GM12878 (cell line): ENCODE measurements at regions not wholly inside any gene's neighbourhood (a gene's known extent, or its start where the extent isn't known, plus 50 kb on each side); places are given as distances from the start of the nearest gene placed in this dataset.

Experiments used
- ATAC-seq: fragments of 200-7000 bp; cut with Tn5 transposase; 3 replicates; pipeline ENCODE4 v1.9.1; 2020; ENCODE audit warnings: mild to moderate bottlenecking, moderate library complexity
- BruUV-seq: library from RNA; stranded (reverse); fragments of 400-500 nt; replicated peaks from 2 replicates; lab custom pipeline; 2021; lab: Mats Ljungman, UMichigan
- CTCF ChIA-PET: fragments of 300-600 bp; sonication (Branson Sonifier 250); formaldehyde crosslinking; extraction: SDS; loops from one replicate; lab custom pipeline; 2021; ENCODE audit warnings: inconsistent platforms; lab: Yijun Ruan, JAX
- POLR2A ChIA-PET: fragments of 350-600 bp; formaldehyde crosslinking; extraction: SDS; loops from one replicate; lab custom pipeline; 2021; ENCODE audit warnings: inconsistent platforms; lab: Charles Lee
- RAD21 ChIA-PET: fragments of 300-600 bp; sonication (Branson Sonifier 250); formaldehyde crosslinking; loops from one replicate; lab custom pipeline; 2023; ENCODE audit warnings: antibody characterized with exemption; ENCODE audit not compliant: unreplicated experiment; lab: Charles Lee
- SMC1A ChIA-PET: fragments of 300-600 bp; sonication (Branson Sonifier 250); formaldehyde crosslinking; loops from one replicate; lab custom pipeline; 2023; ENCODE audit not compliant: unreplicated experiment, uncharacterized antibody; lab: Charles Lee
- DNase-seq: peaks from one replicate; pipeline ENCODE4 v3.0.0-alpha.2; 2011; ENCODE audit warnings: low read depth, low spot score
- FAIRE-seq: peaks from 3 replicates; lab custom pipeline; 2011; peaks lifted over from hg19 to GRCh38; lab: Jason Lieb, UNC
- H2AFZ ChIP-seq: 2 replicates; pipeline ENCODE4 v1.6.0; 2011; ENCODE audit warnings: low read depth, low read length, control low read depth; ENCODE audit not compliant: control insufficient read depth
- H3K27ac ChIP-seq: 2 replicates; pipeline ENCODE4 v1.5.1; 2011; ENCODE audit warnings: control low read depth; ENCODE audit not compliant: control insufficient read depth, insufficient read depth
- H3K27me3 ChIP-seq, 2 experiments: replicated peaks in 1 of 2; 2 replicates each; pipeline versions ENCODE4 v1.6.0 to v1.6.1; 2011; ENCODE audit warnings: low read length in 1 of 2; ENCODE audit not compliant: control insufficient read depth in 2 of 2, insufficient read depth in 2 of 2
- H3K36me3 ChIP-seq, 2 experiments: 2 replicates each; pipeline ENCODE4 v1.5.1; 2011; ENCODE audit warnings: low read length in 1 of 2; ENCODE audit not compliant: control insufficient read depth in 2 of 2, insufficient read depth in 2 of 2
- H3K4me1 ChIP-seq: 2 replicates; pipeline ENCODE4 v1.6.1; 2011; ENCODE audit warnings: mild to moderate bottlenecking, low read length, moderate library complexity, mixed read lengths; ENCODE audit not compliant: control insufficient read depth, insufficient read depth
- H3K4me2 ChIP-seq: 2 replicates; pipeline ENCODE4 v1.6.0; 2011; ENCODE audit warnings: control low read depth; ENCODE audit not compliant: control insufficient read depth, insufficient read depth
- H3K4me3 ChIP-seq: fragments of 200-600 bp; sonication (generic); 2 replicates; pipeline ENCODE4 v1.5.1; 2016
- H3K79me2 ChIP-seq: 2 replicates; pipeline ENCODE4 v1.6.0; 2011; ENCODE audit warnings: low read length; ENCODE audit not compliant: control insufficient read depth, insufficient read depth
- H3K9ac ChIP-seq: 2 replicates; pipeline ENCODE4 v1.8.0; 2011; ENCODE audit warnings: low read length, control low read depth, mixed read lengths; ENCODE audit not compliant: control insufficient read depth, insufficient read depth
- H3K9me3 ChIP-seq: replicated peaks from 3 replicates; pipeline ENCODE4 v1.5.1; 2011; ENCODE audit warnings: mild to moderate bottlenecking, low read length; ENCODE audit not compliant: control insufficient read depth, insufficient read depth
- H4K20me1 ChIP-seq: 2 replicates; pipeline ENCODE4 v1.6.0; 2011; ENCODE audit not compliant: control insufficient read depth, insufficient read depth
- BCLAF1 ChIP-seq: fragments of 450-650 bp; IDR thresholded peaks from 2 replicates; pipeline ENCODE4 v1.6.1; 2017; ENCODE audit warnings: antibody characterized with exemption, mild to moderate bottlenecking, moderate library complexity
- GABPA ChIP-seq: IDR thresholded peaks from 2 replicates; pipeline ENCODE4 v1.6.1; 2014; ENCODE audit warnings: antibody characterized with exemption, low read depth, mild to moderate bottlenecking, inconsistent platforms
- MEF2B ChIP-seq: fragments of 450-650 bp; IDR thresholded peaks from 2 replicates; pipeline ENCODE4 v1.6.1; 2018; ENCODE audit warnings: mild to moderate bottlenecking, moderate library complexity; ENCODE audit not compliant: partially characterized antibody, poor library complexity, severe bottlenecking
- STAT3 ChIP-seq: IDR thresholded peaks from 2 replicates; pipeline ENCODE4 v1.6.1; 2011; ENCODE audit warnings: low read depth, low read length, improper control_type of control experiment
- WGBS: methylation state at CpG from one replicate; pipeline ENCODE4 v1.1.6; 2016; ENCODE audit warnings: low lambda C conversion rate; ENCODE audit not compliant: insufficient replicate concordance, insufficient coverage; ENCODE audit errors: missing lambda C conversion rate; 5-methylcytosine and 5-hydroxymethylcytosine counted together
- in situ Hi-C: fragments of 300-500 bp; cut with MboI; formaldehyde crosslinking; loops from 9 replicates; pipeline ENCODE4 v1.14.3; 2018; ENCODE audit warnings: mixed read lengths
- intact Hi-C: fragments of 100-400 bp; cut with micrococcal nuclease; formaldehyde crosslinking; loops from one replicate; pipeline ENCODE4 v1.14.2; 2022; ENCODE audit not compliant: unreplicated experiment
- TF ChIP-seq, protein P1 (sequence below), 3 experiments: IDR thresholded peaks in 2 of 3; conservative IDR thresholded peaks in 1 of 3; 2 replicates each; pipeline ENCODE4 v1.5.1; 2011; ENCODE audit warnings: low read depth in 3 of 3, low read length in 3 of 3, mild to moderate bottlenecking in 3 of 3, control low read depth in 2 of 3, moderate library complexity in 2 of 3, inconsistent platforms in 1 of 3, mixed read lengths in 1 of 3; ENCODE audit not compliant: control insufficient read depth in 2 of 3, insufficient read depth in 1 of 3; ENCODE audit errors: extremely low read depth in 1 of 3
- TF ChIP-seq, protein P2 (sequence below): fragments of 450-650 bp; IDR thresholded peaks from 2 replicates; pipeline ENCODE4 v1.6.1; 2017; ENCODE audit warnings: mild to moderate bottlenecking, low read depth, inconsistent platforms; ENCODE audit not compliant: poor library complexity, severe bottlenecking

DNA sequence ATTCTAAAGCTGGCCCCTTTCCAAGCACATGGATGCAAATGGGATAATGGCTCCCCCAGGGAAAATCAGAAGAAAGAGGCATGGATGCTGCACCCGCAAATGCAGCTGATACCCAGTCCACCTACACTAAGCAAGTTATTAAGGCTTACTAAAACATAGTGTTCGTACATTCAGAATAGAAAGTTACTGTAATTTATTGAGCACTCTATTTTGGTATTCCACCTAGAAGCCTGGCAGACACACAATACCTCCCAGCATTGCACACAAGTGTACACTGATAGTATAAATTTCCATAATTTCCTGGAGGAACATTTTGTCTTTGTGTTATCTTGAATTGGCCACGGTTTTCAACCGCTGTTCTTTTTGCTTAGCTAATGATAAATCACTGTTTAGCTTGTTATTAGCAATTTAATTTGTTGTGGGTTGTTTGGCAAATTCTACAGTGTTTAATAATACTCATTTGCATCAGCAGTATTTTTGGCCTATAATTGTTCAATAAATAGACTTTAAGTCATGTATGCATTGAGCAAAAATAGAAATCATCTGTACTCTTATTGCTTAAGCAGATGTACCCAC, 94.5 kb upstream of the MRI1 start:
- Histone ChIP-seq H3K4me2 (no peak overlapping the region), H3K9ac (no peak overlapping the region), H3K4me3 (no peak overlapping the region), H4K20me1 (no peaks in the 10 kb centered on the region), H3K27me3 (no peaks in the 10 kb centered on the region), H3K4me1 (no peaks in the 10 kb centered on the region), H3K27ac (no peak overlapping the region), H3K79me2 (no peaks in the 10 kb centered on the region), H2AFZ (no peak overlapping the region), H3K9me3 (peaks cover 2% of the 10 kb centered on the region; the same call in 1 of the 3 replicates), H3K36me3 (no peaks in the 10 kb centered on the region)
- intact Hi-C loops = no loop called here
- 51% methylated on average over 4 of the region's 4 CpGs for WGBS
- in situ Hi-C loops = no loop called here
- ChIA-PET RAD21 (no interaction called here), CTCF (interaction anchor here (0.6 kb wide), 1 partner anchor 145 kb away, joined by 3 read pairs; no protein-coding TSS in a partner anchor), SMC1A (no interaction called here), POLR2A (no interaction called here)
- ATAC-seq = no peak
- no peak for FAIRE-seq
- BruUV-seq = no TSS peak
- TF ChIP-seq, protein P1, sequence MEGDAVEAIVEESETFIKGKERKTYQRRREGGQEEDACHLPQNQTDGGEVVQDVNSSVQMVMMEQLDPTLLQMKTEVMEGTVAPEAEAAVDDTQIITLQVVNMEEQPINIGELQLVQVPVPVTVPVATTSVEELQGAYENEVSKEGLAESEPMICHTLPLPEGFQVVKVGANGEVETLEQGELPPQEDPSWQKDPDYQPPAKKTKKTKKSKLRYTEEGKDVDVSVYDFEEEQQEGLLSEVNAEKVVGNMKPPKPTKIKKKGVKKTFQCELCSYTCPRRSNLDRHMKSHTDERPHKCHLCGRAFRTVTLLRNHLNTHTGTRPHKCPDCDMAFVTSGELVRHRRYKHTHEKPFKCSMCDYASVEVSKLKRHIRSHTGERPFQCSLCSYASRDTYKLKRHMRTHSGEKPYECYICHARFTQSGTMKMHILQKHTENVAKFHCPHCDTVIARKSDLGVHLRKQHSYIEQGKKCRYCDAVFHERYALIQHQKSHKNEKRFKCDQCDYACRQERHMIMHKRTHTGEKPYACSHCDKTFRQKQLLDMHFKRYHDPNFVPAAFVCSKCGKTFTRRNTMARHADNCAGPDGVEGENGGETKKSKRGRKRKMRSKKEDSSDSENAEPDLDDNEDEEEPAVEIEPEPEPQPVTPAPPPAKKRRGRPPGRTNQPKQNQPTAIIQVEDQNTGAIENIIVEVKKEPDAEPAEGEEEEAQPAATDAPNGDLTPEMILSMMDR (IDR thresholded peaks at IDR 0.05 in 2 of 3, conservative IDR thresholded peaks at IDR 0.05 in 1 of 3; ENCODE audit: control insufficient read depth in 2 of 3, extremely low read depth in 1 of 3, insufficient read depth in 1 of 3, low read depth in 3 of 3, low read length in 3 of 3) = no peak
- DNase-seq = no peak

DNA sequence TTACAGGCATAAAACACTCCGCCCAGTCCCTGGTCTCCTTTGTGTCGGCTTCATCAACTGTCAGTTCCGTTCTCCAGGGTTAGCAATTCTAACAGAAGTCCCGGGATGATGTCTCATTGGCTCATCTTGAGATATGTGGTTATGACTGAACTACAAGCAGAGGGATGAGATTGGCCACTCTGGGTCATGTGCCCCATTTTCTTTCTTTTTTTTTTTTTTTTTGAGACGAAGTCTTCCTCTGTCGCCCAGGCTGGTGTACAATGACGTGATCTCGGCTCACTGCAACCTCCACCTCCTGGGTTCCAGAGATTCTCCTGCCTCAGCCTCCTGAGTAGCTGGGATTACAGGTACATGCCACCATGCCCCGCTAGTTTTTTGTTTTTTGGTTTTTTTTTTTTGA, 95.4 kb upstream of the MRI1 start:
- in situ Hi-C loops (no loop called here), intact Hi-C loops (no loop called here)
- no peak for FAIRE-seq
- H3K9ac ChIP-seq = no peak overlapping the region
- no peak overlapping the region for H3K4me3 ChIP-seq
- DNase-seq = no peak
- no peaks in the 10 kb centered on the region for H3K36me3 ChIP-seq
- no peak overlapping the region for H3K27ac ChIP-seq
- ChIA-PET SMC1A (no interaction called here), CTCF (no interaction called here), RAD21 (no interaction called here), POLR2A (no interaction called here)
- H3K27me3 ChIP-seq = no peaks in the 10 kb centered on the region
- H2AFZ ChIP-seq = no peak overlapping the region
- BruUV-seq = no TSS peak
- H3K4me1 ChIP-seq = no peaks in the 10 kb centered on the region
- H3K9me3 ChIP-seq = peaks cover 2% of the 10 kb centered on the region; the same call in 1 of the 3 replicates
- no peak for ATAC-seq
- H3K4me2 ChIP-seq = no peak overlapping the region
- H3K79me2 ChIP-seq = no peaks in the 10 kb centered on the region
- no peaks in the 10 kb centered on the region for H4K20me1 ChIP-seq
- 80% methylated on average over 5 of the region's 9 CpGs for whole genome bisulfite sequencing
- TF ChIP-seq, protein P2, sequence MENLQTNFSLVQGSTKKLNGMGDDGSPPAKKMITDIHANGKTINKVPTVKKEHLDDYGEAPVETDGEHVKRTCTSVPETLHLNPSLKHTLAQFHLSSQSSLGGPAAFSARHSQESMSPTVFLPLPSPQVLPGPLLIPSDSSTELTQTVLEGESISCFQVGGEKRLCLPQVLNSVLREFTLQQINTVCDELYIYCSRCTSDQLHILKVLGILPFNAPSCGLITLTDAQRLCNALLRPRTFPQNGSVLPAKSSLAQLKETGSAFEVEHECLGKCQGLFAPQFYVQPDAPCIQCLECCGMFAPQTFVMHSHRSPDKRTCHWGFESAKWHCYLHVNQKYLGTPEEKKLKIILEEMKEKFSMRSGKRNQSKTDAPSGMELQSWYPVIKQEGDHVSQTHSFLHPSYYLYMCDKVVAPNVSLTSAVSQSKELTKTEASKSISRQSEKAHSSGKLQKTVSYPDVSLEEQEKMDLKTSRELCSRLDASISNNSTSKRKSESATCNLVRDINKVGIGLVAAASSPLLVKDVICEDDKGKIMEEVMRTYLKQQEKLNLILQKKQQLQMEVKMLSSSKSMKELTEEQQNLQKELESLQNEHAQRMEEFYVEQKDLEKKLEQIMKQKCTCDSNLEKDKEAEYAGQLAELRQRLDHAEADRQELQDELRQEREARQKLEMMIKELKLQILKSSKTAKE = no peak
- TF ChIP-seq STAT3 (no peak), MEF2B (no peak), BCLAF1 (no peak), GABPA (no peak)
